HG02973 (cell line): ENCODE measurements at regions not wholly inside any gene's neighbourhood (a gene's known extent, or its start where the extent isn't known, plus 50 kb on each side); places are given as distances from the start of the nearest gene placed in this dataset.
"Not testable (repeated sequence)": the region's sequence is repeated elsewhere in the genome, so short reads cannot be mapped to it uniquely, and the experiment has no call there.

ENCODE experiments used
- ATAC-seq: cut with Tn5 transposase; IDR thresholded peaks from one replicate; pipeline ENCODE4 v1.9.1; 2021; ENCODE audit warnings: moderate library complexity; ENCODE audit not compliant: unreplicated experiment

DNA sequence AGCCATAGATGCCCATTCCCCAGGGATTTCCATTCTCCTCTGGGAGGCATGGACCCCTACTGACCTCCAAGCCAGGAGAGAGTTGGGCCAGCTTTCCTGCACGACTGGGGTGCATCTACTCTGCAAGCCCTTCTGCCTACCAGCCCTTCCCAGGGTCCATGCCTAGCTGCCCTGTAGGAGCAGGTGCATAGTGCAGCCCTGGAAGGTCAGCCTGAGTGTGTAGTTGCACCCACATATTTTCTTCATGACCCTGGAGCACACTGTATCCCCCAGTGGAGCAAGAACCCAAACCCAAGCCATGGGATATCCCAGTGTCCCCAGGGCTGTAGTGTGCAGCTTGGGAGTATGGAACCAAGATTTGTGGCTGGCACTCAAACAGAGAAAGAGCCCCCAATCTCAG is 155.6 kb upstream of the GOLGA6L22 start:
- not testable (repeated sequence) for ATAC-seq
